Stimulated activated CD4-positive, alpha-beta T cell treated with anti-CD3 and anti-CD28 coated beads, TNF-alpha, amount 100 ng/mL, for 24 hours (primary cell): ENCODE measurements at regions not wholly inside any gene's neighbourhood (a gene's known extent, or its start where the extent isn't known, plus 50 kb on each side); places are given as distances from the start of the nearest gene placed in this dataset.
"Not testable (repeated sequence)": the region's sequence is repeated elsewhere in the genome, so short reads cannot be mapped to it uniquely, and the experiment has no call there.

Source experiments
- DNase-seq, 3 experiments: peaks; one replicate each; pipeline ENCODE4 v3.0.0-alpha.2; 2020; ENCODE audit warnings: low read depth in 3 of 3

DNA sequence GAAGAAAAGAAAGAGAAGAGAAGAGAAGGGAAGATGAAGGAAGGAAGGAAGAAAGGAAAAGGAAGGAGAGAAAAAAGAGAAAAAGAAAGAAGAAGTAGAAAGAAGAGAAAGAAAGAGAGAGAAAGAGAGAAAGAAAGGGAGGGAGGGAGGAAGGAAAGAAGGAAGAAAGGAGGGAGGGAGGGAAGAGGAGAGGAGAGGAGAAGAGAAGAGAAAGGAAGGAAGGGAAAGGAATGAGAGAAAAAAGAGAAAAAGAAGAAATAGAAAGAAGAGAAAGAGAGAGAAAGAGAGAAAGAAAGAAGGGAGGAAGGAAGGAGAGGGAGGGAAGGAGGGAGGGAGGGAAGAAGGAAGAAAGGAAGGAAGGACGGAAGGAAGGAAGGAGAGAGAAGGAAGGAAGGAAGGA lies 217.9 kb upstream of the POU1F1 start:
- DNase-seq = no peak

DNA sequence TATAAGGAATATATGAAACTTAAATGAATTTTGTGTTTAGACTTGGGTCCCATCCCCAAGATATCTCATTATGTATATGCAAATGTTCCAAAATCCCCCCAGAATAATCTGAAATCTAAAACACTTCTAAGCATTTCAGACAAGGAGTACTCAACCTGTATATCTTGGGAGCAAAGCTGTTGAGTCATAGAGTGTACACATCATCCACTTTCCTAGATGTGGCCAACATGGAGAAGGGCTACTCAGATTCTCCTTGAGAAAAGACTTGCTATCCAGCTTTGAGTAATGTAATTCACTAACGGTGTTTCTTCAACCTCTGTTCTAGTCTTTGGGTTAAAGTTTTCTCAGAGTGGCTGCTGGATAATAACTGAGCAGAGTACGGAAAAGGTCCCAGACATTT lies 215.5 kb upstream of the POU1F1 start:
- DNase-seq = no peak

DNA sequence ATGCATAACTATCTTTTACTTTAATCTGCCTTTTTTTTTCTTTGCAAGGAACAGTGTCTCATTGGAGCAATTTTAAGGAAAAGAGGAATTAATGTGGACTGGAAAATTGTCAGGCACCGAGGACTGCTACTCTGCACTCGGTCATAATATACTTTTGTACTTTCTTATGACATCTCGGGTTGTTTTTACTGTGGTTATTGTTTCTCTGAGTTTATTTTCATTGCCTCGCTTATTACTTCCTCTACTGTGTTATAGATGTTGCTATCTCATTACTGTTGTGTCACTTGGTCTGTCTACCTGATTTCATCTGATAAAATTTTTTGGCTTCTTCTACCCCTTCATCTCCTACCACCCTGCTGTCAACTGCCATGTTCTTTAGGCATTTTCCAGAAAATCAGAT lies 213.5 kb upstream of the POU1F1 start:
- no peak for DNase-seq

DNA sequence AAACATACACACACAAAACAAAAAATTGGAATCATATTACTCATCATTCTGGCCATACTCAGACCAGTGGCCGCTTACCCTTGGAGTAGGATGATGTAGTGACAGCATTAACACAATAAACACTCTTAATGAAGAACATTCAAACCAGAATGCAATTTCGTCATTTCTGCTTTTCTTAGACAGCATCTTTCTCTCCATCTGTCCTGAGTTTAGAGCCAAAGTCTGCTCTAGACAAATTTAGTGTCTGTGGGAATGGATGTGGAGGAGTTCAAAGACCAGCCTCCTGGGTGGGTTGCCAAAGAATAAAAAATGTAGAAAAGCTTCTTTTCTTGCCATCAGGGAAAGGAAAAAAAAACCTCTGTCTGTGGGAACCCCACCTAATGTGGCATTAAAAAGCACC lies 212.4 kb upstream of the POU1F1 start:
- DNase-seq = no peak

DNA sequence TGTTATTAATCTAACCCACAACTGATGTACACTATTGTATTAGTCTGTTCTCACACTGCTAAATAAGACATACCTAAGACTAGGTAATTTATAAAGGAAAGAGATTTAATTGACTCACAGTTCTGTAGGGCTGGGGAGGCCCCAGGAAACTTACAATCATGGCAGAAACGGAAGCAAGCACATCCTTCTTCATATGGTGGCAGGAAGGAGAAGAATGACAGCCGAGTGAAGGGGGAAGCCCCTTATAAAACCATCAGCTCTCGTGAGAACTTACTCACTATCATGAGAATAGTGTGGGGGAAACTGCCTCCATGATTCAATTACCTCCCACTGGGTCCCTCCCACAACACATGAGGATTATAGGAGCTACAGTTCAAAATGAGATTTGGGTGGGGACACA lies 210.3 kb upstream of the POU1F1 start:
- not testable (repeated sequence) for DNase-seq

DNA sequence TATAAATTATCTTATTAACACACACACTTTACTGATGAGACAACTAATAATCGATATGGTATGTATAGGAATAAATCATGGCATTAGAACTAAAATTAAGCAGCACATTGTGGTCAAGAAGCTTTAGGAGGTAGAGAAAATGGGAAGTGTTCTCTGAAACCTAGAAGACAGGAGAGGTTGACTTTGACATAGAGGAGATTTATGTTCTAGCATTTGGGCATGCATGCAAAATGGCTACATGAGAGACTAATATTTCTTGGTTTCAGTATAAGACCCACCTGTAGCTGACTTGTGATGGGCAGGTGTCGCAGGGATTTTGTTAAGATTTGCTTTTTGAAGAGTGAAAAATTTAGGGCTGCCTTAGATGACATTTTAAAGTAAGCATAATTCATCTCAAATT lies 209.7 kb upstream of the POU1F1 start:
- no peak for DNase-seq

DNA sequence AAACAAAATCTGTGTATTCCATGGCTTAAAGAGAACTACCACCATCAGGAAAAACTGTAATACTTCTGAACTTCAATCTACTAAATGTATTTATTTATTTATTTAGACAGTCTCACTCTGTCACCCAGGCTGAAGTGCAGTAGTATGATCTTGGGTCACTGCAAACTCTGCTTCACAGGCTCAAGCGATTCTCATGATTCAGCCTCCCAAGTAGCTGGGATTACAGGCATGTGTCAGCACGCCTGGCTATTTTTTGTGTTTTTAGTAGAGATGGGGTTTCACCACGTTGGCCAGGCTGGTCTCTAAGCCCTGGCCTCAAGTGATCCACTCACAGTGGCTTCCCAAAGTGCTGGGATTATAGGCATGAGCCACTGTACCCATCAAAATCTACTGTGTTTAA lies 202.3 kb upstream of the POU1F1 start:
- DNase-seq = no peak

DNA sequence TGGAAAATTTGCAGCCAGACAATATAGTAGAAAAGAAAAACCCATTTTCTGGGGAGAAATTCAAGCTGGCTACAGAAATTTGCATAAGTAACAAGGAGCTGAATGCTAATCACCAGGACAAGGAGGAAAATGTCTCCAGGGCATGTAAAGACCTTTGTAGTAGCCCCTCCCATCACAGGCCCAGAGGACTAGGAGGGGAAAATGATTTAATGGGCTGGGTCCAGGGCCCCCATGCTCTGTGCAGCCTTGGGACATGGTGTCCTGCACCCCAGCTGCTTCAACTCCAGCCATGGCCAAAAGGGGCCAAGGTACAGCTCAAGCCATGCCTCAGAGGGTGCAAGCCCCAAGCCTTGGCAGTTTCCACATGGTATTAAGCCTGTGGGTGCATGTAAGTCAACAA lies 197.6 kb upstream of the POU1F1 start:
- DNase-seq = no peak

DNA sequence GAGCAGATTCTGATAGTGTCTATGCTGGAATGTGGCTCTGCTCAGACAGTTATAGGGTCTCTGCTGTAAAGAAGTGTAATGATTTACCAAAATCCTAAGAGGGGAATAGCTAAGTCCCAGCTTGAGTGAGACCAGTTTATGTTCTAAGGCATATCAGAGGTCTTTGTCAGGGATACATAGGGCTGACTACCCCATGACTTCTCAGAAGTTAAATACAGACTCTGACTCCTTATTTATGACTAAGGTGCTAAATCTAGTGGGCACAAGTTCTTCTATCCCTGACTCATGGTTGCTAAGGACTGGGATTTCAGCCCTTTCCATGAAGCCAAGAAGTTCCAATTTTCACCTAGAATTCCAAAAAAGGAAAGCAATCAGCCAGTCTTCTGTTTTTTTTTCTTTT lies 192.6 kb upstream of the POU1F1 start:
- no peak for DNase-seq

DNA sequence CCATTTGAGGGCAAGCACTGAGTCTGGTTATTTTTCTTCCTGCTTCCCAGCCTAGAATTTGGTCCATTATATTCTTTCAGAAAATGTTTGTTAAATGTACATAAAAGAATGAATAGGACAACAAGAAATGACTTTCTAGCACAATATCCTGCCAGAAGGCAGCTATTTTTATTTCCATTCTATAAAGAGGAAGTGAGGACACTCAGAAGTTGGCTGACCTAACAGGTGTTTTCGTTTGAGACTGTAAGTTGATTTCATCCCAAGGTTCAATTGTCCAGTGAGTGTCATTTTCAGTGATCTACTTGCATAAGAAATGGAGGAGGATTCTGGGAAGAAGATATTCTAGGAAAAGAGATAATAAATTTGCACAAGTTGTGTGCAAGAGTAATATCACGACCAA lies 191.9 kb upstream of the POU1F1 start:
- DNase-seq = no peak

DNA sequence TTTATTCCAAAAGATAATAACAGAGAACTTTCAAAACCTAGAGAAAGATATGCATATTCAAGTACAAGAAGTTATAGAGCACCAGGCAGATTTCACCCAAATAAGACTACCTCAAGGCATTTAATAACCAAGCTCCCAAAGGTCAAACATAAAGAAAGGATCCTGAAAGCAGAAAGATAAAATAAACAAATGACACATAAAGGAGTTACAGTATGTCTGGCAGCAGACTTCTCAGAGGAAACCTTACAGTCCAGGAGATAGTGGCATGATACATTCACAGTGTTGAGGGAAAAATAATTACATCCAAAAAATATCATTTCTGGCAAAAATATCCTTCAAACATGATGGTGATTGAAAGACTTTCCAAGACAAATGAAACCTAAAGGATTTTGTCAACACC lies 185.8 kb upstream of the POU1F1 start:
- no peak for DNase-seq

DNA sequence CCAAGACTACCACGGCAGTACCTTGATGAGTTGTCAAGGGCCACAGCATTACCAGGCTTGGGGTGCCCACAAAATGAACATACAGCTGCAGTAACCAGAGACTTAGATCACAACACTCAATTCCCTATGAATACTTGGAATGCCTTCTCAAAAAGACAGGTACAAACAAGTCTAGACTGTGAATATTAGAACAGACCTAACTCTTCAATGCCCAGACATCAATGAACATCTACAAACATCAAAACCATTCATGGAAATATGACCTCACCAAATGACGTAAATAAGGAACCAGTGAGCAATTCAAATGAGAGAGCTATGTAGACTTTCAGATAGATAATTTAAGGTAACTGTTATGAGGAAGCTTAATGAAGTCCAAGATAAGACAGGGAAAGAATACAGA lies 185.1 kb upstream of the POU1F1 start:
- DNase-seq = no peak

DNA sequence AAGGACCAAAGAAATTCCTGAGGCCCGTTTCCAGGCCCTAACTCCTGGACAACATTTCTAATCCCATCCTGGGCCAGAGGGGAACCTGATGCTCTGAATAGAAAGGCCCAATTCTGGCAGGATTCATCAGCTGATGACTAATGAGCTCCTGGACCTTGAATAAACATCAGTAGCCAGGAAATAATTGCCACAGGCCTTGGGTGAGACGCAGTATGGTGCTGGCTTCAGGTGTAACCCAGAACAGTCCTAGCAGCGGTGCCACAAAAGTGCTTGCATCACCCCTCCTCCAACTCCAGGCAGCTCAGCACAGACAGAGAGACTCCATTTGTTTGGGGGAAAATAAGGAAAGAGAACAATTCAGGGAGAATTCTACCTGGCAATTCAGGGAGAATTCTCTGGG lies 184.7 kb upstream of the POU1F1 start:
- no peak for DNase-seq

DNA sequence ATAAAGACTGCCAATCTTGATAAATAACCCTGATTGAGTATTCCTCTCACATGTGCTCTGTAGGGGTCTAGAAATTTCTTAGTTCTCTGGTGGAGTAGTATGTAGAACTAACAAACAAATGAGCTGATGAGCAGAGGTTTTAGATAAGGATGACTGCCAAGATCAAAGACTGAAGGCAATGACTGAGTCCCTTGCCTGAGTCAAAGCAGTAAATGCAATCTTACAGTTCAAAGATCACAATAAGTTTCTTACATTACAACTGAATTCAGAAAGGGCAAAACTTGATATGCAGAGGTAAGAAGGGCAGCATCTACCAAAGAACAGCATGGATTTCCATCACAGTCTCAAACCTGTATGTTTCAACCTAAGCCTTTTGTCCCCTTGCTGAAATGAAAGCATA lies 172.2 kb upstream of the POU1F1 start:
- DNase-seq = no peak

DNA sequence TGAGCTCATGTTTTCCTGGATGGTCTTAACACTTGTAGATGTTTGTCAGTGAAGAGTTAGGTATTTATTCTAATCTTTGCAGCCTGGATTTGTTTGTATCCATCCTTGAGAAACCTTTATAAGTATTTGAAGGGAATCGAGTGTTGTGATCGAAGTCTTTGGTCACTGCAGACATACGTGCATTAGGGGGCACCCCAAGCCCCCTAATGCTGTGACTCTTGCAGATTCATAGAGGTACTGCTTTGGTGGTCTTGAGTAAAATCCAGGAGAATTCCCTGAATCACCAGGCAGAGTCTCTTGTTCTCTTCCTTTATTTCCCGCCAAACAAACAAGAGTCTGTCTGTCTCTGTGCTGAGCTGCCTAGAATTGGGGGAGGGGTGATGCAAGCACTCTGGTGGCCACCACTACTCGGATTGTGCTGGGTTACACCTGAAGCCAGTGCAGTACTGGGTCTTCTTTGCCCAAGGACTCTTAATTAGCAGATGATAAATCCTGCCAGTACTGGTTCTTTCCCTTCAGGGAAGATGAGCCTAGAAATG lies 170.5 kb upstream of the POU1F1 start:
- DNase-seq = no peak

DNA sequence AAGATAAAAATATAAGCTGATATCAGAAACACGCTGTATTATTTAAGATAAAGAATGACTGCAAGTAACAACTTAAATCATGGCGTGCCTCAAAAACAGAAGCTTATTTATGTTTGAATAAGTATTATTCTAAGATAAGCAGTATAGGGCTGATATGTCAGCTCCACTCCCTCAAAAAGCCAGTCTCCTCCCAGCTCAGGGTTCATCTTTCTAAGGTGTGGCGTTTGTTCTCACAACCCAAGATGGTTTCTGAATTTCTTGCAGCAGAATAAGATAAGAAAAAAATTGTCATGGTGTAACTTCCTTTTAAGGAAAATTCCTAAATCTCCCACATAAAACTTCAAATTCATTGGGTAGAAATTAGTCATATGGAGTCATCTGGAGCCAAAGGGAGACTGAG lies 166.1 kb upstream of the POU1F1 start:
- DNase-seq = no peak

DNA sequence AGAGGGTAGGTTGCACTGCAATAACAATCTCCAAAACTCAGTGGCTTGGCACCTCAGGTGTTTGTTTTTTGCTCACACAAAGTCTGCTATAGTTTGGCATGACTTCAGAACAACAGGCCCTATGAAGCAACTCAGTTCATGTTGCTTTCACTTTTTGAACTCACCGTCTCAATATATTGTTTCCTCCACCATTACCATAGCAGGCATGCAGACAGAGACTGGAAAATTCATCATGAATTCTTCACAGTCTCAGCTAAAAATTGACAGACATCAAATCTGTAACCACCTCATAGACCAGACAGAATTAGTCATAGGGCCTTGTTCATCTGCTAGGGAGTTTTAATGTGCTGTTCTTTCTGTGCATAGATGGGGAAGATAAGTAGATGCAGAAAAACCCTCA lies 161.4 kb upstream of the POU1F1 start:
- DNase-seq = no peak

DNA sequence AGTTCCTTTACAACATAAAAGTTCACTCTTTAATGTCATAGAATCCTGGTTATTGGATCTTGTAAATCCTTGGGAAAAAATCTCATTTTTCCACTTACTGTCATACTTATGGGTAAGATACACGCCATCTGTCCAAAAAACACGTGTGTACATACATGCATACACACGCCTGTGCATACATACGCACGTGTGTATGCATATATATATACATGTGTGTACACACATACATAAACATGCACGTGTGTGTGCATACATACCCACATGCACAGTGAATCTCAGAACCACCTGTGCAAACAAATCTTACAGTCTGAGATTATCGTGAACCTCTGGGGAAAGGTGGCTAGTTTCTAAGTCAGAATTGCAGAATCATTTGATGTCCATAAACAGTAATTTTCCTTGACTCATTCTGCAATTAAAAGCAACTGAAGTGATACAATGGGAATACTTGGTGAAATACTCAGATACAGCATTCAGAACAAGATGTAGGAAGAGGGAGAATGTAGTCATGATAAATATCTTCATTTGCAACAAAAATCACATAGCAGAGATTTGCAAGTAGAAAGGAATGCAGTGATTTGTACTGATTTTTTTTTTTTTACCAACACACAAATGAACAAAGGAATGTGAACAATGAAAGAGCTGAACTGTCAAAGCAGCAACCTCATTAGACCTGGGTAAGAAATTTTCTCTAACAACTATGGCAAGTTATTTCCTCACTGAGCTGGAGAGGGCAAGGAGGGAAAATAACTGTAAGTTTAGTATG lies 160.6 kb upstream of the POU1F1 start:
- DNase-seq = no peak

DNA sequence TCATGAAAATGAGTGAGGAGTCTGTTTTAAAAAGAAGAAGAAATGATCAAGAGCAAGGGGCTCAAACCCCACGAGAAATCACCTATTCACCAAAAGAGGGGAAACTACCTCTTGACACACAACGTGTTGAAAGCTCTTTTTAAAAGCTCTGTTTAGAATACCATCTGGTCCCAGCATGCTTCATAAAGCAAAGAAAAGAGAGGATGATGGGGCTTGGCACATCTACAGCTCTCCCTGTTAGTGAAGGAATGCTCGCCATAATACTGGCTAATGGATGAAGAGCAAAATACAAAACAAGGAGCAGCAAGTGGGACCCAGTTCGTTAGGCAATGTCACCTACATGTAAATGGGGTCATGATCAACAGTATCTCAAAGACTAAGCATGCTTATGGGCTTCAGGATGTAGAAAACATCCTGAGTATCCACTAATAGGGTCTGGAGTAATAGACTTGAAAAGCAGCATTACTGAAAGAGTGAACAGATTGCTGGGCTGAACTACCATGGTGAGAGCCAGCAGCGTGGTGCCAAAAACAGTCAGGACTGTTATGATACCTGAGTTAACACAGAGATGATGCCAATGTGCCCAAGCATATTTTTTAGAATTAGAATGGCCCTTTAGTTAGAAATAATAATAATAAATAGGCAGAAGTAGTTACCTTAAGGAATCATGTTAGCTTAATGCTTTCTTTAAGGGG lies 159.7 kb upstream of the POU1F1 start:
- DNase-seq = no peak

DNA sequence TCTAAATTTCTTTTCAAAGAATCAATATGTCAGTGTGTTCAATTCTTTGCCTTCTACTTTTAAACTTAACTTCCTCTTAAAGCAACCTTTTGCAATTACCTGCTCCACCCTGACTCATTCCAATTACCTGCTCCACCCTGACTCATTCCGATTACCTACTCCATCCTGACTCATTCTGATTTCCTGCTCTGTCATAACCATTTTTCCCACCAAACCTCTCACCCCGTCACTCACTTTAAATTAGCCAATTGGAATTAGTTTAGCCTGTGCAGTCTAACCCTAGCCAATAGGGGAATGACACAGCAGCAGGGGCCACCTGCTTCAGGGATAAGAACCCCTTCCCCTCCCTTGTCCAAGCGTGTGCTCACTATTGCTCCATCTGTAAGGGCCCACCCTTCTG lies 157.1 kb upstream of the POU1F1 start:
- not testable (repeated sequence) for DNase-seq

DNA sequence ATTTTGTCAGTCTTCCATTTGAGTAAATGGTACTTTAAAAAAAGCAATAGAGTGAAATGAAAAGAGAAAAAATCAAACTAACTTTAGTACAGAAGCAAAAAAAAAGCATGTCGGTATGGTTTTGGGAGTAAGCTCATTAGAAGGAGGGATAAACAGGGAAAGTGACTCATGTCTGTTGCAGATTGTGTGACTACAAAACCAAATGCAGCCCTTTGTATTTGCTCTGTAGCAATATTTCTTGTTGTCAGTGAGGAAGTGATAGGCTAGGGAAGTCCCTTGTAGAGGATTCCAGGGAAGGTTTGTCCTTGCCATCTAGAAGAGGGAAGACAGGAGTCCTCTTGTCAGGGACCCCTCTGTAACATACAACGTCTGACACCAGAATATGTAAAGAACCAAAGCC lies 150.5 kb upstream of the POU1F1 start:
- DNase-seq = no peak

DNA sequence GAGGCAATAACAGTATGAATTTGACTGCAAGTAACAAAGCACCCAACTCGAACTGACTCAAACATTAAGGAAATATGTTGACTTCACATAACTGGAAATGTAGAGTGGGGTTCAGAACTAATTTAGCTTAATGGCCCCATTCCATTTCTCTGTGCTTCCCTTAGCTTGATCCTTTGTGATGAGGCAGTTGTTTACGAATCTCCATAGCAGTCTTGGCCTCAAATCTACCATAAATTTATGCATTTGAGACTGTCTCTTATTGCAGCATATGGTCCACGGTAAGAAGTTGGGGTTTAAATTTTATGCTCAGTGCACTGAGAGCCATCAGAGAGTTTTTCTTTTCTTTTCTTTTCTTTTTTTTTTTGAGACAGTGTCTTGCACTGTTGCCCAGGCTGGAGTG lies 148.7 kb upstream of the POU1F1 start:
- no peak for DNase-seq

DNA sequence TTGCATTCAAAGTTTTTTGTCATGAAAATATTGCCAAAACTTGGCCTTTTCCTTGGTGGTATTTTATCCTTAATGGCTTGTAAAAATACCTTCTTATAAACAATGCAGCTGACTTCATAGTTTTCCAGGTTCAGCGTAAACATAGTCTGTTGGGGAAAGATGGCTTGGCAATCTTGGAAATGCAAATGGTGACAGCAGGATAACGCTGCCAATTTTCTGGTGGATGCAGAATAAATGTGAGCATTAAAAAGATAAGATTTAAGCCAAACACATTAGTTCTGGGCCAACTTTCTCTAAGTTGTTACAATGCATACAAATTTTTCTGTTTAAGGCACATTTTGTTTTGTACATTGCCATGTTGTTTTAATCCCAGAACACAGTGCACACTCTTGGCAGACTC lies 147.0 kb upstream of the POU1F1 start:
- no peak for DNase-seq

DNA sequence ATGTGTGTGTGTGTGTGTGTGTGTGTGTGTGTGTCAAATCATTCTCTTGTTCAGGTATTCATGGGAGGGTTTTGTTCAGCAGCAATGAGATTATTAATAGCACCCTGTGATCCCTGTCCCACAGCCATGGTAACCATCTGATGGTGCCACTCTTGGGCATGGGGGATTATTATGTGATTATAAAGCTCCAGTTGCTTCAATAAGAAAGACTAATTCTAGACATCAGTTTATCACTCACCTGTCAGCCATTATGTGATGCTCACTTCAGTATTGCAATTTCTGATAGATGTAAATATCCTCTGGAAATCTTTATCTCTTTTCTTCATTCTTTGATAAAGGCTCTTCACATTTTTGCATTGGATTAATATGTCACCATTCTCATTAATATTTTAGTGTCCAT lies 145.9 kb upstream of the POU1F1 start:
- no peak for DNase-seq
